Endothelial cell of umbilical vein (primary cell): ENCODE measurements at regions not wholly inside any gene's neighbourhood (a gene's known extent, or its start where the extent isn't known, plus 50 kb on each side); places are given as distances from the start of the nearest gene placed in this dataset.

Source experiments
- CTCF ChIP-seq, 2 donors: IDR thresholded peaks; 1 replicate in 1 of 2; 2 replicates in 1 of 2; pipeline ENCODE4 v1.5.1; 2011; ENCODE audit warnings: low read length in 2 of 2, mild to moderate bottlenecking in 2 of 2, moderate library complexity in 2 of 2, control low read depth in 1 of 2, inconsistent platforms in 1 of 2, low read depth in 1 of 2; ENCODE audit not compliant: insufficient read depth in 1 of 2; ENCODE audit errors: extremely low read depth in 1 of 2
- MAX ChIP-seq: IDR thresholded peaks from 2 replicates; pipeline ENCODE4 v1.6.1; 2011; ENCODE audit not compliant: insufficient read depth, insufficient read length

- no peak for TF ChIP-seq CTCF (IDR thresholded peaks at IDR 0.05; ENCODE audit: extremely low read depth in 1 of 2, insufficient read depth in 1 of 2, low read depth in 1 of 2, low read length in 2 of 2)
- no peak for TF ChIP-seq MAX
Measured at GRCh38 chr16:64579712-64580111, 542.2 kb downstream of the CDH11 start.
